GM12864 (cell line): ENCODE measurements at regions not wholly inside any gene's neighbourhood (a gene's known extent, or its start where the extent isn't known, plus 50 kb on each side); places are given as distances from the start of the nearest gene placed in this dataset.

Experiments
- DNase-seq: peaks from one replicate; pipeline ENCODE4 v3.0.0-alpha.2; 2011; ENCODE audit warnings: low read depth
- H3K4me3 ChIP-seq: 2 replicates; pipeline ENCODE4 v1.5.1; 2011; ENCODE audit warnings: mild to moderate bottlenecking, low read depth, low read length, control low read depth
- TF ChIP-seq, protein P1 (sequence below): IDR thresholded peaks from 2 replicates; pipeline ENCODE4 v1.5.1; 2011; ENCODE audit warnings: low read depth, mild to moderate bottlenecking, moderate library complexity, low read length, control low read depth, inconsistent platforms; ENCODE audit errors: missing control alignments

- no peak overlapping the region for H3K4me3 ChIP-seq
- DNase-seq = no peak
- TF ChIP-seq, protein P1, sequence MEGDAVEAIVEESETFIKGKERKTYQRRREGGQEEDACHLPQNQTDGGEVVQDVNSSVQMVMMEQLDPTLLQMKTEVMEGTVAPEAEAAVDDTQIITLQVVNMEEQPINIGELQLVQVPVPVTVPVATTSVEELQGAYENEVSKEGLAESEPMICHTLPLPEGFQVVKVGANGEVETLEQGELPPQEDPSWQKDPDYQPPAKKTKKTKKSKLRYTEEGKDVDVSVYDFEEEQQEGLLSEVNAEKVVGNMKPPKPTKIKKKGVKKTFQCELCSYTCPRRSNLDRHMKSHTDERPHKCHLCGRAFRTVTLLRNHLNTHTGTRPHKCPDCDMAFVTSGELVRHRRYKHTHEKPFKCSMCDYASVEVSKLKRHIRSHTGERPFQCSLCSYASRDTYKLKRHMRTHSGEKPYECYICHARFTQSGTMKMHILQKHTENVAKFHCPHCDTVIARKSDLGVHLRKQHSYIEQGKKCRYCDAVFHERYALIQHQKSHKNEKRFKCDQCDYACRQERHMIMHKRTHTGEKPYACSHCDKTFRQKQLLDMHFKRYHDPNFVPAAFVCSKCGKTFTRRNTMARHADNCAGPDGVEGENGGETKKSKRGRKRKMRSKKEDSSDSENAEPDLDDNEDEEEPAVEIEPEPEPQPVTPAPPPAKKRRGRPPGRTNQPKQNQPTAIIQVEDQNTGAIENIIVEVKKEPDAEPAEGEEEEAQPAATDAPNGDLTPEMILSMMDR = no peak
These were observed 95.7 kb upstream of the AKT3 start for GRCh38 chr1:243945727-243946126.

GRCh38 chr1:243944429-243945160, 94.6 kb upstream of the AKT3 start:
- no peak overlapping the region for H3K4me3 ChIP-seq
- TF ChIP-seq, protein P1 = no peak
- DNase-seq = no peak

DNA sequence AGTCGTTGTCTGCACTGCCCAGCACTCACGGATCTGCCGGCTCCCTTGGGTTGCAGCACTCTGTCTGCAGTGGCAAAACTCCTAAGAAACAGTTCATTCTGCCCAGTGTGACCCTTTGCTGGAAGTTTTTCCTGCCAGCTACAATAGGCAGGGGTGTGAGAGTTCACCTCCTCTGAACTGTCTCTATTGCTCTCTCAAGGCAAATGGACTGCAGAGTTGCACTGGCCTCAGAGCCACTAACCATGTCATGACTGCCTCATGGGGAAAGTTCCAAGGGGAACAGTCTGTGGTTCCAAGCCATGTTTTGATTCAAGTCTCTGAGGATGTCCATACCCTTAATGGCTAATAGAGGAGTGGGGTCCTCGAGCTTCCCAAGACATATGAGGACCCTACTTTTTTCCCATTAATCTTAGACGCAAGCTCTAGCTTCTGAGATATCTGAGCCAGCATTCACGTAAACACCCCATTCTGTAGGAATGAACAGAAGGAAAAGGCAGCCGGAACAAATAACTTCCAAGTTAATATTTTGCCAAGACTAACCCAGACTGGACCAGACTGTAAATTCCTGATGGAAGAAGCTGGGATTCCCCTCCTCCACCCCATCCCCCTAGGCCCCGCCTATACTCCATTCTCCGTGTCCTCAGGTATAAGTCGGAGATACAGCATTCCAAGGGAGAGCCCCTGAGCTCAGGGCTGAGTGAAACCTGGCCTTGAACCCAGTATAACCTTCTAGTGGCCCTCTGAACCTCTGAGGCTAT, 93.8 kb upstream of the AKT3 start:
- DNase-seq = no peak
- TF ChIP-seq, protein P1 = no peak
- no peak overlapping the region for H3K4me3 ChIP-seq

DNA sequence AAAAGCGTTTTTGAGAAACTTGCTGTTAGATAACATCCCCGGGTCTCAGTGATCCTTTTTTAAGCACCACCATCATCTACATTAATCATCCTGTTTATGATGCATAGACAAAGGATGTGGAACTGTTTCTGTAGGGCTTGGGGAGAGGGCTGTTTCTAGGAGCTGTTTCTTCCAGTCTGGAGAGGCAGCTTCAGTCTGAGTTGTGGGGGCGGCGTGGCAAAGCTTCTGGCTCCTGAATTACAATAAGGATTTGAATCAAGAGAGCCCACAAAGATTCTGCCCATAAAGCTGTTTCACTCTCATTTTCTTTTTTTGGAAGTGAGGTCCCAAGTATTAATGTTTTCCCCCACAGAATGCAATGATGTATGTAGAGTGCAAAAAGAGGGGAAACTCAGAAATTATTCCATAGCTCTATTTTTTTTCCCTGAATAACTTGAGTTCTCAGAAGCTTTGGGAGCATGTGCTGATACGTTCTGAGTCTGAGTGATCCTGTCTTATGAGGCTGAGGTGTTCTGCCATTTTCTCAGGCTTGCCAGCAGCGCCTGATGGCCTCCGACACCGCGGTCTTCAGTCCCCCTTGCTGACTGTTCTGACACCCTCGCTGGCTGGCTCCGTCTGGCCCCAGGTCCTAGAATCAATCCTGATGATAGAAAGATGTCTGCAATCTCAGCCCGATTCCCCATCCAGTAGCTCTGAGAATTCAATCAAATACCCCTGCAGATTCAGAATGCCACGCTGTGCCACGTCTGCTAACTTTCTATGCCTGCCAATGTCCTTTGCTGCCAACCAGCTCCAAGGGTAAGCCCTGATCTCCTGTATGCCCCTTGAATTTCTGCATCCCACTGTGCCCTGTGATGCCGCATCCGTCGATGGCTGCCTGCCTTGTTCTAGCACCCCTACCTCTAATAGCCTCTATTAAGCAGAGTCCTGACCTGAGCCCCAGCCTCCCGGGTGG, 92.4 kb upstream of the AKT3 start:
- TF ChIP-seq, protein P1 = no peak
- no peak overlapping the region for H3K4me3 ChIP-seq
- no peak for DNase-seq

DNA sequence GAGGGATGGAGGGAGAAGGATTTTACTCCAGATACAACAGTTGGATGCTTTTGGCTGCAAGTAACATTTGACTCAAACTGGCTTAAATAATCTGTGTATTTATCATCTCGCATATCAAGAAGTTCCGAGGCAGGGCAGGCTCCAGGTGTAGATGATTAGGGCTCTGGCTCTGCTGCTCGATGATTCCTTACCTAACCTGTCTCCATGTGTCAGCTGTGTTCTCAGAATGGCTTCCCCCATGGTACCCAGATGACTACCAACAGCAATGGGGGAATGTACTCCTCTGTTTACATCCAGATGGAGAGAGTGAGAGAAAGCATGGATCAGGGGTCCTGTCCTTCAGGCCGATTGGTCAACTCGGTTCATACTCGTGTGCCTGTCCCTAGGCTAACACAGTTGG, 90.4 kb upstream of the AKT3 start:
- TF ChIP-seq, protein P1 = no peak
- no peak for DNase-seq
- H3K4me3 ChIP-seq = no peak overlapping the region

- TF ChIP-seq, protein P1 = no peak
- DNase-seq = no peak
- H3K4me3 ChIP-seq = no peak overlapping the region
These were observed 89.3 kb upstream of the AKT3 start for GRCh38 chr1:243939167-243939848.
